Osteocyte (in vitro differentiated cells): ENCODE measurements at regions not wholly inside any gene's neighbourhood (a gene's known extent, or its start where the extent isn't known, plus 50 kb on each side); places are given as distances from the start of the nearest gene placed in this dataset.

Experiments used
- DNase-seq: peaks from one replicate; pipeline ENCODE4 v3.0.0; 2021; ENCODE audit warnings: mixed read lengths; ENCODE audit not compliant: unreplicated experiment; ENCODE audit errors: extremely low spot score
- H3K27ac Mint-ChIP-seq: one replicate; pipeline ENCODE4 v1.8.0; 2021; ENCODE audit warnings: mild to moderate bottlenecking, mixed read lengths; ENCODE audit not compliant: unreplicated experiment
- H3K27me3 Mint-ChIP-seq: one replicate; pipeline ENCODE4 v1.8.0; 2021; ENCODE audit warnings: mixed read lengths; ENCODE audit not compliant: unreplicated experiment
- H3K36me3 Mint-ChIP-seq: one replicate; pipeline ENCODE4 v1.8.0; 2021; ENCODE audit warnings: mixed read lengths; ENCODE audit not compliant: unreplicated experiment
- H3K4me1 Mint-ChIP-seq: one replicate; pipeline ENCODE4 v1.8.0; 2021; ENCODE audit warnings: mixed read lengths; ENCODE audit not compliant: unreplicated experiment
- H3K4me3 Mint-ChIP-seq: one replicate; pipeline ENCODE4 v1.8.0; 2021; ENCODE audit warnings: mild to moderate bottlenecking, moderate library complexity, mixed read lengths; ENCODE audit not compliant: unreplicated experiment
- H3K9me3 Mint-ChIP-seq: one replicate; pipeline ENCODE4 v1.8.0; 2021; ENCODE audit warnings: mixed read lengths; ENCODE audit not compliant: unreplicated experiment
- TF ChIP-seq, protein P1 (sequence below): fragments of 200-600 bp; sonication (generic); IDR thresholded peaks from 2 replicates; pipeline ENCODE4 v1.5.0; 2021; ENCODE audit warnings: antibody characterized with exemption, mild to moderate bottlenecking, moderate library complexity

DNA sequence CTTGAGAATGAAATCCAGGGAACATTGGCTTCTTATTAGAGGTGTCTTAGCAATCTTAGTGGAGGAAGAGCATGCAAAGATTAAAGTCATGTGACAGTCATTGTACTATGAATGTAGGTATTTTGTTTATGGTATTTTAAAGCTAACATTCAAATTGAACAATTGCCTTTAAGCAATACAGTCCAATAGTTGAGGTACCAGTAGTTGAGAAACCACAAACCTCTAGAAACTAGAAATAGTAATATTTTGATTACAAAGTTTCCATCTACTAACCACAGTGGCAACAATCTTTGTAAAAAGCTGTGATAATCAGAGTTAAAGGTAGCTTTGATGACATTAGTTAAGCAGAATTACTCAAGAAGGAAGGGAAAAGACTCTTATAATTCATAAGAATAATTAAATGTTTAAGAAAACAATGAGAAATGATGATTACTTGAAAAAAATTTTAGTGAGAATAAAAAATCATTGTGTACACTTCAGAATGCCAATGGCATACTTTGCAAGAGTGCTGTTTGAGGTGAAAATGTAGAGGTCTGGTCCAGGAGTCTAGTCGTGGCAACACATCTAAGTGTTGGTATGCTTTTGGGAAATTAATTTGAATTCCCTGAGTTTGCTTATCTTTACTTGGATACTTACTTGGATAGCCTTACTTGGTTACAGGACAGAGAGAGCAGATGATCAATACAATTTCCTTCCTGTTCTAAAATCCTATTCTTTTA is 104.9 kb upstream of the PTGFR start:
- Mint-ChIP-seq H3K27me3 (peaks cover 45% of the 10 kb centered on the region), H3K4me1 (peaks cover 4% of the 10 kb centered on the region), H3K4me3 (no peak overlapping the region), H3K9me3 (no peaks in the 10 kb centered on the region), H3K36me3 (no peaks in the 10 kb centered on the region), H3K27ac (no peak overlapping the region)
- DNase-seq = no peak
- TF ChIP-seq, protein P1, sequence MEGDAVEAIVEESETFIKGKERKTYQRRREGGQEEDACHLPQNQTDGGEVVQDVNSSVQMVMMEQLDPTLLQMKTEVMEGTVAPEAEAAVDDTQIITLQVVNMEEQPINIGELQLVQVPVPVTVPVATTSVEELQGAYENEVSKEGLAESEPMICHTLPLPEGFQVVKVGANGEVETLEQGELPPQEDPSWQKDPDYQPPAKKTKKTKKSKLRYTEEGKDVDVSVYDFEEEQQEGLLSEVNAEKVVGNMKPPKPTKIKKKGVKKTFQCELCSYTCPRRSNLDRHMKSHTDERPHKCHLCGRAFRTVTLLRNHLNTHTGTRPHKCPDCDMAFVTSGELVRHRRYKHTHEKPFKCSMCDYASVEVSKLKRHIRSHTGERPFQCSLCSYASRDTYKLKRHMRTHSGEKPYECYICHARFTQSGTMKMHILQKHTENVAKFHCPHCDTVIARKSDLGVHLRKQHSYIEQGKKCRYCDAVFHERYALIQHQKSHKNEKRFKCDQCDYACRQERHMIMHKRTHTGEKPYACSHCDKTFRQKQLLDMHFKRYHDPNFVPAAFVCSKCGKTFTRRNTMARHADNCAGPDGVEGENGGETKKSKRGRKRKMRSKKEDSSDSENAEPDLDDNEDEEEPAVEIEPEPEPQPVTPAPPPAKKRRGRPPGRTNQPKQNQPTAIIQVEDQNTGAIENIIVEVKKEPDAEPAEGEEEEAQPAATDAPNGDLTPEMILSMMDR = no peak

DNA sequence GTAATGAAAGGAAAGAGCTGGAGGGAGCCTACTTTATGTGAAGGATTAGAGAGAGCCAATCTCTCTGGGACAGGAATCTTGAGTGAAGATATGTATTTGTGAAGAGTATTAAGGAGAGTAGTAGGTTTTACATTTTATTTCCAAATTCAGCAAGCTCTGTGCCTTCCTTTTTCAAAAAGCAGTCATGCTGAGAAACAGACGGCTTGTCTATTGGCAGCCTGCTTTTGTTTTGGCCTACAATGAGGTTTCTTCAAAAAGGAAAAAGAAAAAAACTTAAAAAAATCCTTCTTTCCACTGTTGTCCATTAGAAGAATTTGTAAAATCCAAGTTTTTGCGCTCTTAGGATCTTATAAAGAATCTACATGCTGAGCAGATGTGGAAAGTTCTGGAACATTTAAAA is 103.6 kb upstream of the PTGFR start:
- no peaks in the 10 kb centered on the region for H3K36me3 Mint-ChIP-seq
- H3K9me3 Mint-ChIP-seq = peaks cover 2% of the 10 kb centered on the region
- no peak overlapping the region for H3K27ac Mint-ChIP-seq
- H3K27me3 Mint-ChIP-seq = peaks cover 46% of the 10 kb centered on the region
- no peak for DNase-seq
- TF ChIP-seq, protein P1 = no peak
- peaks cover 4% of the 10 kb centered on the region for H3K4me1 Mint-ChIP-seq
- no peak overlapping the region for H3K4me3 Mint-ChIP-seq

DNA sequence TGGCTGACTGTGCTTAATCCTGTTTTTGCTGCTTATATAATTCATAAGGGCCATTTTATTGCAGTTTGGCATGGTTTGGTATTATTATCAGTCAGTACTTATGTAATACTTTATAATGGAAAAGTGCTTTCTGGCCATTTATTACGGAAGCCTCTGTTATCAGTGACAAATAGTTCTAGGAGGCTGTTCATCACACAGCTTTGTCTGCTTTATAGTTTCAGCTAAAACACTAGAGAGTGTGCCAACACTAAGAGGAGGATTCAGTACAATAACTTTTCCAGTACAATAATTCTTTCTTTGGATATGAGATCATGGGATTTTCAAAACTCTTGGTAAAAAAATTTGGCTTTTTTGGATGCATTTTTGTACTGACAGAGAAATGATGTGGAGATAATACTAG is 102.9 kb upstream of the PTGFR start:
- no peak overlapping the region for H3K4me3 Mint-ChIP-seq
- TF ChIP-seq, protein P1 = no peak
- peaks cover 4% of the 10 kb centered on the region for H3K4me1 Mint-ChIP-seq
- no peaks in the 10 kb centered on the region for H3K36me3 Mint-ChIP-seq
- H3K27me3 Mint-ChIP-seq = peaks cover 48% of the 10 kb centered on the region
- no peak for DNase-seq
- no peak overlapping the region for H3K27ac Mint-ChIP-seq
- H3K9me3 Mint-ChIP-seq = peaks cover 9% of the 10 kb centered on the region

DNA sequence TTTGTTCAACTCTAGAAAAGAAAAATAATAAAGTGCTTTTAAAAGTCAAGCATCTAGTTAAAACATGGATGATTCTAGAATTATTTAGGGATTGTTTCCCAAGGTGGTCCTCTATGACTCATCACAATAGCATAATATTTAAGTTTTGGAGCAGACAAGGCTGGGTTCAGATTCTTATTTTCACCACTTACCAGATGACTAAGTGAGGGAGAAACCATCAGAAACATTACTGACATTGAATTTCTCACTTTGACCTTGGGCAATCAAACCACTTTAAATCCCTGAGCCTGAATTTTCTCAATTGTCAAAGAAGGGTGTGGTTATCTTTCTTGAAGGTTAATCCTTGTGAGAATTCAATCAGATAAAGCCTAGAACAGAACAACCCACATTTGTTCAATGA is 102.5 kb upstream of the PTGFR start:
- DNase-seq = no peak
- Mint-ChIP-seq H3K27me3 (peaks cover 52% of the 10 kb centered on the region), H3K27ac (no peak overlapping the region), H3K9me3 (peaks cover 9% of the 10 kb centered on the region), H3K36me3 (no peaks in the 10 kb centered on the region), H3K4me3 (no peak overlapping the region), H3K4me1 (peaks cover 4% of the 10 kb centered on the region)
- TF ChIP-seq, protein P1 = no peak

DNA sequence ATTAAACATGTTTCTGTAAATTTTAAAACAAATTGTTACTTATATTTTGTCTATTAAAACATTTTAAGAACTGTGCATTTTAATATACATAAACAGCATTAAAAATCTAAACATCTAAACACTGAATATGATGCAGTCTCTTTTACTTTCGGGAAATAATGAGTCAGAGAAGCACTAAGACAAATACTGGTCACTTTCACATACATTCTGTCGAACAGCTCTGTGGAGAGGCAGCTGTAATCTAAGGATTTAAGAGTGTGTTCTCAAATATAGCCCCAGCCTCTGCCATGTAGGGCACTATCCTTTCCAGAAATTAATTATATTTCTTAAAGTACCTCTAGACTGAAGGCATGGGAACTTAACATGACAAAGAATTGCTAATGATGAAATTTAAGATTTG is 89.6 kb upstream of the PTGFR start:
- peaks cover 35% of the 10 kb centered on the region for H3K27me3 Mint-ChIP-seq
- DNase-seq = no peak
- TF ChIP-seq, protein P1 = no peak

More for the DNA sequence above, 89.6 kb upstream of the PTGFR start:
- Mint-ChIP-seq H3K4me3 (no peak overlapping the region), H3K27ac (no peak overlapping the region), H3K9me3 (peaks cover 8% of the 10 kb centered on the region), H3K4me1 (no peaks in the 10 kb centered on the region), H3K36me3 (no peaks in the 10 kb centered on the region)
